K562 (cell line): ENCODE measurements at regions not wholly inside any gene's neighbourhood (a gene's known extent, or its start where the extent isn't known, plus 50 kb on each side); places are given as distances from the start of the nearest gene placed in this dataset.

Source experiments
- ATAC-seq: fragments of 200-7000 bp; cut with Tn5 transposase; 3 replicates; pipeline ENCODE4 v1.9.1; 2020; ENCODE audit warnings: moderate library complexity
- BruUV-seq: library from RNA; stranded (reverse); fragments of 400-500 nt; replicated peaks from 2 replicates; lab custom pipeline; 2021; lab: Mats Ljungman, UMichigan
- CTCF ChIA-PET: fragments of 300-600 bp; formaldehyde crosslinking; extraction: SDS; loops from one replicate; lab custom pipeline; 2021; ENCODE audit warnings: low intra/inter-chr PET ratio; lab: Yijun Ruan, JAX
- POLR2A ChIA-PET: fragments of 300-600, 350-650 bp; sonication (Branson Sonifier 250); formaldehyde crosslinking; extraction: SDS; loops from one replicate; lab custom pipeline; 2021; ENCODE audit warnings: antibody characterized with exemption, inconsistent platforms; lab: Yijun Ruan, JAX
- DNase-seq, 4 experiments: peaks; one replicate each; pipeline versions ENCODE4 v3.0.0 to v3.0.0-alpha.2; 2011 to 2018; ENCODE audit warnings: low spot score in 3 of 4, mixed read lengths in 3 of 4; ENCODE audit errors: extremely low read depth in 1 of 4
- FAIRE-seq: peaks from 2 replicates; lab custom pipeline; 2011; peaks lifted over from hg19 to GRCh38; lab: Jason Lieb, UNC
- H2AFZ ChIP-seq: 2 replicates; pipeline ENCODE4 v1.6.0; 2011; ENCODE audit warnings: low read depth, low read length, control low read depth, inconsistent platforms
- H3K27ac ChIP-seq: fragments of 200-600 bp; 3 replicates; pipeline ENCODE4 v1.8.0; 2011; ENCODE audit warnings: low read depth, mild to moderate bottlenecking, control low read depth, inconsistent platforms, low read length, moderate library complexity, mixed read lengths; ENCODE audit errors: extremely low read depth
- H3K27me3 ChIP-seq, 2 experiments: fragments of 300-600 bp in 1 of 2; 2 replicates in 1 of 2; 3 replicates in 1 of 2; pipeline versions ENCODE4 v1.6.0 to v1.8.0; 2011; ENCODE audit warnings: inconsistent platforms in 2 of 2, low read length in 2 of 2, mild to moderate bottlenecking in 1 of 2, mixed read lengths in 1 of 2, moderate library complexity in 1 of 2; ENCODE audit not compliant: control insufficient read depth in 2 of 2, insufficient read depth in 2 of 2
- H3K36me3 ChIP-seq: fragments of 300-600 bp; 3 replicates; pipeline ENCODE4 v1.8.0; 2011; ENCODE audit warnings: mild to moderate bottlenecking, low read length, inconsistent platforms; ENCODE audit not compliant: control insufficient read depth, insufficient read depth
- H3K4me1 ChIP-seq, 2 experiments: fragments of 200-600 bp in 1 of 2; replicated peaks in 1 of 2; 2 replicates in 1 of 2; 3 replicates in 1 of 2; pipeline versions ENCODE4 v1.5.1 to v1.8.0; 2011; ENCODE audit warnings: inconsistent platforms in 2 of 2, low read length in 2 of 2, mild to moderate bottlenecking in 1 of 2, mixed read lengths in 1 of 2, moderate library complexity in 1 of 2; ENCODE audit not compliant: control insufficient read depth in 2 of 2, insufficient read depth in 2 of 2
- H3K4me2 ChIP-seq: 2 replicates; pipeline ENCODE4 v1.6.1; 2011; ENCODE audit warnings: low read length, control low read depth, inconsistent platforms, mixed read lengths; ENCODE audit not compliant: insufficient read depth
- H3K4me3 ChIP-seq: fragments of 200-600 bp; sonication (generic), shearing (Covaris generic); 2 replicates; pipeline ENCODE4 v1.5.1; 2016; ENCODE audit warnings: control low read depth, inconsistent platforms
- H3K79me2 ChIP-seq: fragments of 200-600 bp; 3 replicates; pipeline ENCODE4 v1.8.0; 2011; ENCODE audit warnings: low read length, inconsistent platforms; ENCODE audit not compliant: control insufficient read depth, insufficient read depth
- H3K9ac ChIP-seq, 2 experiments: 2 replicates each; pipeline versions ENCODE4 v1.6.0 to v1.6.1; 2011; ENCODE audit warnings: low read depth in 2 of 2, low read length in 2 of 2, control low read depth in 1 of 2, inconsistent platforms in 1 of 2, mild to moderate bottlenecking in 1 of 2, mixed read lengths in 1 of 2; ENCODE audit not compliant: insufficient read depth in 1 of 2
- H3K9me1 ChIP-seq: one replicate; pipeline ENCODE4 v1.6.0; 2011; ENCODE audit warnings: inconsistent platforms, mild to moderate bottlenecking, low read length, moderate library complexity; ENCODE audit not compliant: control insufficient read depth, insufficient read depth
- H3K9me3 ChIP-seq: replicated peaks from 2 replicates; pipeline ENCODE4 v1.5.1; 2011; ENCODE audit warnings: low read depth, low read length, inconsistent platforms; ENCODE audit not compliant: control insufficient read depth, insufficient read depth
- H4K20me1 ChIP-seq: replicated peaks from 2 replicates; pipeline ENCODE4 v1.6.1; 2011; ENCODE audit warnings: low read length, inconsistent platforms, mixed read lengths; ENCODE audit not compliant: control insufficient read depth, insufficient read depth
- BRD9 ChIP-seq: fragments of 450-650 bp; IDR thresholded peaks from 2 replicates; pipeline ENCODE4 v1.6.1; 2018; ENCODE audit warnings: low read depth; ENCODE audit not compliant: partially characterized antibody
- DNMT1 ChIP-seq: fragments of 450-650 bp; IDR thresholded peaks from 2 replicates; pipeline ENCODE4 v1.6.1; 2016; ENCODE audit warnings: antibody characterized with exemption, mild to moderate bottlenecking
- FOXJ2 ChIP-seq: fragments of 200-800 bp; sonication (Bioruptor generic); IDR thresholded peaks from 2 replicates; pipeline ENCODE4 v1.6.1; 2016; ENCODE audit warnings: missing genetic modification characterization, missing compliant biosample characterization
- HDAC3 ChIP-seq: fragments of 450-650 bp; IDR thresholded peaks from 2 replicates; pipeline ENCODE4 v1.6.1; 2018; ENCODE audit warnings: borderline replicate concordance, mild to moderate bottlenecking, moderate library complexity; ENCODE audit not compliant: partially characterized antibody
- NCOA6 ChIP-seq: fragments of 450-650 bp; IDR thresholded peaks from 2 replicates; pipeline ENCODE4 v1.6.1; 2017; ENCODE audit warnings: mild to moderate bottlenecking
- PCBP1 ChIP-seq: fragments of 200-400 bp; formaldehyde crosslinking; IDR thresholded peaks from 2 replicates; pipeline ENCODE4 v1.6.1; 2018; ENCODE audit warnings: mild to moderate bottlenecking, low read depth, low read length; ENCODE audit not compliant: poor library complexity, severe bottlenecking
- ZNF586 ChIP-seq: fragments of 450-650 bp; formaldehyde crosslinking; conservative IDR thresholded peaks from 2 replicates; pipeline ENCODE4 v1.4.0; 2020; ENCODE audit warnings: mild to moderate bottlenecking, moderate library complexity
- WGBS: fragments of 100-300 bp; shearing (Covaris generic); methylation state at CpG from one replicate; pipeline ENCODE4 v1.1.6; 2016; ENCODE audit warnings: low coverage, mixed read lengths; ENCODE audit not compliant: insufficient coverage; ENCODE audit errors: missing lambda C conversion rate; 5-methylcytosine and 5-hydroxymethylcytosine counted together
- in situ Hi-C: fragments of 300-500 bp; cut with MboI; formaldehyde crosslinking; loops from 4 replicates; pipeline ENCODE4 v1.15.0; 2018; ENCODE audit warnings: inconsistent platforms, mixed read lengths
- intact Hi-C: fragments of 100-400 bp; cut with micrococcal nuclease; formaldehyde crosslinking; loops from 2 replicates; pipeline ENCODE4 v1.14.2; 2022
- TF ChIP-seq, protein P1 (sequence below): IDR thresholded peaks from 2 replicates; pipeline ENCODE4 v1.6.1; 2016; ENCODE audit warnings: missing genetic modification characterization, missing compliant biosample characterization
- TF ChIP-seq, protein P2 (sequence below): fragments of 450-650 bp; formaldehyde crosslinking; IDR thresholded peaks from 2 replicates; pipeline ENCODE4 v1.4.0; 2020; ENCODE audit warnings: mild to moderate bottlenecking, moderate library complexity
- TF ChIP-seq, protein P3 (sequence below), 2 experiments: IDR thresholded peaks in 1 of 2; conservative IDR thresholded peaks in 1 of 2; 2 replicates each; pipeline ENCODE4 v1.6.1; 2016; ENCODE audit warnings: low read depth in 2 of 2, mild to moderate bottlenecking in 1 of 2, missing compliant biosample characterization in 1 of 2, missing genetic modification characterization in 1 of 2, moderate library complexity in 1 of 2

DNA sequence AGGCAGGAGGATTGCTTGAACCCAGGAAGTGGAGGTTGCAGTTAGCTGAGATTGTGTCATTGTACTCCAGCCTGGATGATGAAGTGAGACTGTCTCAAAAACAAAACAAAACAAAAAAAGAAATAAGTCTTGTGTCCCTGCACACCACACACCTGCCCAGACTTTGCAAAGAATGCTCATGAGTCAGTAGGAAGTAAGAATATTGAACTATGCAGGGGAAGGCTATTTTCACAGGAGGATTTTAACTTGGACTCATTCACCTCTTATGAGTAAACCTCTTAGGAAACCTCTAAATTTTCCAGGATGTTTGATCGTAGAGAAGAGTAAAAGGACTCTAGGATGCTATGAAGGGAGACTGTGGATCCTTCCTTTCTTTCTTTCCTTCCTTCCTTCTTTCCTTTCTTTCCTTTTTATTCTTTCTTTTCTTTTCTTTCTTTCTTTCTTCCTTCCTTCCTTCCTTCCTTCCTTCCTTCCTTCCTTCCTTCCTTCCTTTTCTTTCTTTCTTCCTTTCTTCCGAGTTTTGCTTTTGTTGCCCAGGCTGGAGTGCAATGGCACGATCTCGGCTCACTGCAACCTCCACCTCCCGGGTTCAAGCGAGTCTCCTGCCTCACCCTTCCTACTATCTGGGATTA is 96.7 kb upstream of the CLINT1 start:
- ChIA-PET CTCF (interaction anchor here (0.6 kb wide), 1 partner anchor 139 kb away, joined by 4 read pairs; no protein-coding TSS in a partner anchor), POLR2A (no interaction called here)
- Histone ChIP-seq H2AFZ (no peak overlapping the region), H3K4me3 (no peak overlapping the region), H3K4me2 (no peak overlapping the region), H3K9ac (no peak overlapping the region), H3K27ac (no peak overlapping the region), H3K79me2 (no peaks in the 10 kb centered on the region), H3K9me1 (no peaks in the 10 kb centered on the region), H3K4me1 (no peaks in the 10 kb centered on the region), H4K20me1 (no peaks in the 10 kb centered on the region), H3K36me3 (no peaks in the 10 kb centered on the region), H3K9me3 (no peaks in the 10 kb centered on the region), H3K27me3 (peaks cover 0 to 7% of the 10 kb centered on the region in 2 experiments; a peak in 2 of 5 replicates)
- ATAC-seq (no peak), DNase-seq (no peak), FAIRE-seq (no peak)
- intact Hi-C loops (no loop called here), in situ Hi-C loops (no loop called here)
- BruUV-seq, result no TSS peak
- no peak for TF ChIP-seq PCBP1
- TF ChIP-seq, protein P1, sequence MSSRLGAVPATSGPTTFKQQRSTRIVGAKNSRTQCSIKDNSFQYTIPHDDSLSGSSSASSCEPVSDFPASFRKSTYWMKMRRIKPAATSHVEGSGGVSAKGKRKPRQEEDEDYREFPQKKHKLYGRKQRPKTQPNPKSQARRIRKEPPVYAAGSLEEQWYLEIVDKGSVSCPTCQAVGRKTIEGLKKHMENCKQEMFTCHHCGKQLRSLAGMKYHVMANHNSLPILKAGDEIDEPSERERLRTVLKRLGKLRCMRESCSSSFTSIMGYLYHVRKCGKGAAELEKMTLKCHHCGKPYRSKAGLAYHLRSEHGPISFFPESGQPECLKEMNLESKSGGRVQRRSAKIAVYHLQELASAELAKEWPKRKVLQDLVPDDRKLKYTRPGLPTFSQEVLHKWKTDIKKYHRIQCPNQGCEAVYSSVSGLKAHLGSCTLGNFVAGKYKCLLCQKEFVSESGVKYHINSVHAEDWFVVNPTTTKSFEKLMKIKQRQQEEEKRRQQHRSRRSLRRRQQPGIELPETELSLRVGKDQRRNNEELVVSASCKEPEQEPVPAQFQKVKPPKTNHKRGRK (tag), result peak; percentile 82
- WGBS, result 0% methylated on average over 6 of the region's 6 CpGs

DNA sequence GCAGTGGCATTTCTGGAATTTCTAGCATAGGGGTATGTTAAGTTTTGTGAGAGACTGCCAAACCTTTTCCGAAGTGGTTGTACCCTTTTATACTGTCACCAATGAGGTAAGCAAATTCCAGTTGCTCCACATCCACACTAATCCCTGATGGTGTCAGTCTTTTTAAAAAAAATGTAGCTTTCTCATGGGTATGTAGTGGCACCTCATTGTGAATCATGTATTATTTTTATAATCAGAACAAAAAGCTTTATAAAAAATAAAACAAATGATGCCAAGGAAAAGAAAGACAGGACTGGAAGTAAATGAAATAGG is 93.4 kb upstream of the CLINT1 start:
- H3K4me1 ChIP-seq, result no peaks in the 10 kb centered on the region; a peak in 3 of 5 replicates
- H3K9me1 ChIP-seq, result no peaks in the 10 kb centered on the region
- DNase-seq (no peak), FAIRE-seq (no peak), ATAC-seq (no peak)
- no peaks in the 10 kb centered on the region for H4K20me1 ChIP-seq
- no peak overlapping the region for H2AFZ ChIP-seq
- WGBS, result 18% methylated on average over 1 of the region's 1 CpG
- ChIA-PET CTCF (no interaction called here), POLR2A (no interaction called here)
- H3K36me3 ChIP-seq, result no peaks in the 10 kb centered on the region
- no peaks in the 10 kb centered on the region for H3K9me3 ChIP-seq
- in situ Hi-C loops, result no loop called here
- H3K9ac ChIP-seq, result no peak overlapping the region
- BruUV-seq, result no TSS peak
- no peak overlapping the region for H3K4me2 ChIP-seq
- intact Hi-C loops, result no loop called here
- H3K27me3 ChIP-seq, result peaks cover 5 to 7% of the 10 kb centered on the region in 2 experiments; a peak in 3 of 5 replicates
- no peak overlapping the region for H3K4me3 ChIP-seq
- no peaks in the 10 kb centered on the region for H3K79me2 ChIP-seq
- H3K27ac ChIP-seq, result no peak overlapping the region
- TF ChIP-seq FOXJ2, result no peak
- TF ChIP-seq, protein P2, sequence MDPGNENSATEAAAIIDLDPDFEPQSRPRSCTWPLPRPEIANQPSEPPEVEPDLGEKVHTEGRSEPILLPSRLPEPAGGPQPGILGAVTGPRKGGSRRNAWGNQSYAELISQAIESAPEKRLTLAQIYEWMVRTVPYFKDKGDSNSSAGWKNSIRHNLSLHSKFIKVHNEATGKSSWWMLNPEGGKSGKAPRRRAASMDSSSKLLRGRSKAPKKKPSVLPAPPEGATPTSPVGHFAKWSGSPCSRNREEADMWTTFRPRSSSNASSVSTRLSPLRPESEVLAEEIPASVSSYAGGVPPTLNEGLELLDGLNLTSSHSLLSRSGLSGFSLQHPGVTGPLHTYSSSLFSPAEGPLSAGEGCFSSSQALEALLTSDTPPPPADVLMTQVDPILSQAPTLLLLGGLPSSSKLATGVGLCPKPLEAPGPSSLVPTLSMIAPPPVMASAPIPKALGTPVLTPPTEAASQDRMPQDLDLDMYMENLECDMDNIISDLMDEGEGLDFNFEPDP (CRISPR knock-in tag), result no peak
- TF ChIP-seq, protein P3, sequence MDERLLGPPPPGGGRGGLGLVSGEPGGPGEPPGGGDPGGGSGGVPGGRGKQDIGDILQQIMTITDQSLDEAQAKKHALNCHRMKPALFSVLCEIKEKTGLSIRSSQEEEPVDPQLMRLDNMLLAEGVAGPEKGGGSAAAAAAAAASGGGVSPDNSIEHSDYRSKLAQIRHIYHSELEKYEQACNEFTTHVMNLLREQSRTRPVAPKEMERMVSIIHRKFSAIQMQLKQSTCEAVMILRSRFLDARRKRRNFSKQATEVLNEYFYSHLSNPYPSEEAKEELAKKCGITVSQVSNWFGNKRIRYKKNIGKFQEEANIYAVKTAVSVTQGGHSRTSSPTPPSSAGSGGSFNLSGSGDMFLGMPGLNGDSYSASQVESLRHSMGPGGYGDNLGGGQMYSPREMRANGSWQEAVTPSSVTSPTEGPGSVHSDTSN (CRISPR knock-in tag; IDR thresholded peaks at IDR 0.05; ENCODE audit: low read depth), result no peak
- TF ChIP-seq, protein P3 (tag; conservative IDR thresholded peaks at IDR 0.05; ENCODE audit: low read depth), result no peak
- no peak for TF ChIP-seq NCOA6
- TF ChIP-seq HDAC3, result no peak
- no peak for TF ChIP-seq DNMT1
- no peak for TF ChIP-seq ZNF586 (CRISPR knock-in tag)
- TF ChIP-seq BRD9, result no peak
